ENCODE measurements at regions not wholly inside any gene's neighbourhood (a gene's known extent, or its start where the extent isn't known, plus 50 kb on each side); places are given as distances from the start of the nearest gene placed in this dataset.

DNA sequence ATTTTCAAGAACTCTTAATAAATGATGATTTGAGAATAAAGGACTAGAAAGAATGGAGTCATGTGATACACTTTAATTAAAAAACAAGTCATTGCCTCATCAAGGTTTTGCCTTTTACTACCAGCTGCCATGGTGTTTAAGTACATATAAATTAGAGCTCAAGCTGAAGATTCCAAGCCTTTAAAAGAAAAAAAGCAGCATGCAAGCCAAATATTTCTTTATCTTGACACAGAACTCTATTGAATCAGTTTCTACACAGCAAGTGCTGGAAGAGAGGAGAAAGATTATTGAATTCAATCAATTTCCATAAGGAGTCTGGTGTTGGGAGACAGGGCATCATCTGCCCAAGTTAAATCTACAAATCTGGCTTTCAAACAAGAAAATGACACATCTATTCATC is 347.9 kb downstream of the WDR11 start:
- POLR2A ChIA-PET, result no interaction called here
- intact Hi-C loops (cut with micrococcal nuclease), result no loop called here

DNA sequence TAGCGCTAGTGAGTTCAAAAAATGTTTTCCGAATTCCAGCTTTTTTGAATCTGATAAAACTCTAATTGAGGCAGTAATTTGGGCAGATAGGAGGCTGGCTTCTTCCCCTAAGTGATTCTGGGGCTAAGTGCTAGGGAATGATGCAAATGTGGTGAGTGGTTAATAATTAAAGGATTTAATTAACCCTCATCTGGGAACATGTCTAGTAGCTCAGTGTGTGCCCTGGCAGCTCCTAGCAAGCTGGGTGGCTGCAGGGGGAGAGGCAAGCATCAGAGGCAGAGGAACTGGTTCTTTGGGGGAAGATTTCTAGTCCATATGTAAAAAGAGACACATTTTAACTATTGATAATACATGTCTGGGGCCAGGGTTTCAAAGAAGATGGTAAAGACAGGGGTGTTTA is 354.5 kb downstream of the WDR11 start:
- DNase-seq, result no peak
- H3K4me1 Mint-ChIP-seq, result no peaks in the 10 kb centered on the region
- 100% methylated on average over 2 of the region's 2 CpGs for WGBS (ENCODE audit: insufficient coverage)
- intact Hi-C loops (cut with micrococcal nuclease), result no loop called here
- Histone ChIP-seq H3K27ac (ENCODE audit: low read length in 2 of 2) (no peak overlapping the region), H3K9me3 (ENCODE audit: control extremely low read depth in 1 of 3, control insufficient read depth in 2 of 3, insufficient read depth in 1 of 3, low read length in 2 of 3) (no peaks in the 10 kb centered on the region), H3K79me2 (ENCODE audit: control insufficient read depth, insufficient read depth, low read length) (no peaks in the 10 kb centered on the region), H4K20me1 (ENCODE audit: control insufficient read depth, insufficient read depth, low read length, poor library complexity, severe bottlenecking) (no peaks in the 10 kb centered on the region), H3K4me3 (ENCODE audit: control extremely low read depth in 1 of 5, extremely low read depth in 1 of 5, insufficient read depth in 1 of 5, low read depth in 2 of 5, low read length in 4 of 5) (no peak overlapping the region), H3K4me1 (ENCODE audit: control insufficient read depth in 2 of 2, insufficient read depth in 2 of 2, low read length in 2 of 2) (no peaks in the 10 kb centered on the region), H3K4me2 (replicated peaks; ENCODE audit: low read depth, low read length, poor library complexity, severe bottlenecking) (no peak overlapping the region), H2AFZ (ENCODE audit: insufficient read depth, low read depth, low read length, poor library complexity, severe bottlenecking) (no peak overlapping the region), H3K27me3 (replicated peaks in 1 of 4; ENCODE audit: control extremely low read depth in 1 of 4, control insufficient read depth in 3 of 4, insufficient read depth in 4 of 4, low read length in 3 of 4) (no peaks in the 10 kb centered on the region), H3K36me3 (replicated peaks in 1 of 2; ENCODE audit: control extremely low read depth in 1 of 2, control insufficient read depth in 1 of 2, extremely low read depth in 1 of 2, insufficient read depth in 2 of 2, low read length in 1 of 2) (no peaks in the 10 kb centered on the region), H3K9ac (ENCODE audit: low read length) (no peak overlapping the region)
- no peaks in the 10 kb centered on the region for H3K9me3 Mint-ChIP-seq (ENCODE audit: insufficient read depth)
- no peak overlapping the region for H3K4me3 Mint-ChIP-seq
- ATAC-seq (ENCODE audit: low read depth), result no peak
- CTCF ChIA-PET, result no interaction called here
- H3K27me3 Mint-ChIP-seq, result no peaks in the 10 kb centered on the region
- POLR2A ChIA-PET, result no interaction called here
- no peak overlapping the region for H3K27ac Mint-ChIP-seq
- no peak for TF ChIP-seq EZH2 (IDR thresholded peaks at IDR 0.05; ENCODE audit: borderline replicate concordance, insufficient read depth, low read depth, low read length, poor library complexity, severe bottlenecking)
- TF ChIP-seq, protein P1, sequence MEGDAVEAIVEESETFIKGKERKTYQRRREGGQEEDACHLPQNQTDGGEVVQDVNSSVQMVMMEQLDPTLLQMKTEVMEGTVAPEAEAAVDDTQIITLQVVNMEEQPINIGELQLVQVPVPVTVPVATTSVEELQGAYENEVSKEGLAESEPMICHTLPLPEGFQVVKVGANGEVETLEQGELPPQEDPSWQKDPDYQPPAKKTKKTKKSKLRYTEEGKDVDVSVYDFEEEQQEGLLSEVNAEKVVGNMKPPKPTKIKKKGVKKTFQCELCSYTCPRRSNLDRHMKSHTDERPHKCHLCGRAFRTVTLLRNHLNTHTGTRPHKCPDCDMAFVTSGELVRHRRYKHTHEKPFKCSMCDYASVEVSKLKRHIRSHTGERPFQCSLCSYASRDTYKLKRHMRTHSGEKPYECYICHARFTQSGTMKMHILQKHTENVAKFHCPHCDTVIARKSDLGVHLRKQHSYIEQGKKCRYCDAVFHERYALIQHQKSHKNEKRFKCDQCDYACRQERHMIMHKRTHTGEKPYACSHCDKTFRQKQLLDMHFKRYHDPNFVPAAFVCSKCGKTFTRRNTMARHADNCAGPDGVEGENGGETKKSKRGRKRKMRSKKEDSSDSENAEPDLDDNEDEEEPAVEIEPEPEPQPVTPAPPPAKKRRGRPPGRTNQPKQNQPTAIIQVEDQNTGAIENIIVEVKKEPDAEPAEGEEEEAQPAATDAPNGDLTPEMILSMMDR (IDR thresholded peaks at IDR 0.05), result no peak

More for the DNA sequence above, 347.9 kb downstream of the WDR11 start:
- H3K4me3 Mint-ChIP-seq, result no peak overlapping the region
- no peak overlapping the region for H3K4me3 ChIP-seq (ENCODE audit: control extremely low read depth in 1 of 5, extremely low read depth in 1 of 5, insufficient read depth in 1 of 5, low read depth in 2 of 5, low read length in 4 of 5)
- H3K27me3 ChIP-seq (replicated peaks in 1 of 4; ENCODE audit: control extremely low read depth in 1 of 4, control insufficient read depth in 3 of 4, insufficient read depth in 4 of 4, low read length in 3 of 4), result no peaks in the 10 kb centered on the region
- no peak overlapping the region for H2AFZ ChIP-seq (ENCODE audit: insufficient read depth, low read depth, low read length, poor library complexity, severe bottlenecking)
- H3K27ac ChIP-seq (ENCODE audit: low read length in 2 of 2), result no peak overlapping the region
- CTCF ChIA-PET, result no interaction called here
- no peaks in the 10 kb centered on the region for H3K27me3 Mint-ChIP-seq
- H4K20me1 ChIP-seq (ENCODE audit: control insufficient read depth, insufficient read depth, low read length, poor library complexity, severe bottlenecking), result no peaks in the 10 kb centered on the region
- no peaks in the 10 kb centered on the region for H3K4me1 ChIP-seq (ENCODE audit: control insufficient read depth in 2 of 2, insufficient read depth in 2 of 2, low read length in 2 of 2)
- ATAC-seq (ENCODE audit: low read depth) (no peak), DNase-seq (no peak)
- H3K36me3 ChIP-seq (replicated peaks in 1 of 2; ENCODE audit: control extremely low read depth in 1 of 2, control insufficient read depth in 1 of 2, extremely low read depth in 1 of 2, insufficient read depth in 2 of 2, low read length in 1 of 2), result no peaks in the 10 kb centered on the region
- peaks cover 0 to 11% (median 0%) of the 10 kb centered on the region in 3 donors for H3K9me3 ChIP-seq (ENCODE audit: control extremely low read depth in 1 of 3, control insufficient read depth in 2 of 3, insufficient read depth in 1 of 3, low read length in 2 of 3)
- peaks cover 2% of the 10 kb centered on the region for H3K9me3 Mint-ChIP-seq (ENCODE audit: insufficient read depth)
- TF ChIP-seq EZH2 (IDR thresholded peaks at IDR 0.05; ENCODE audit: borderline replicate concordance, insufficient read depth, low read depth, low read length, poor library complexity, severe bottlenecking), result no peak
- TF ChIP-seq, protein P1 (IDR thresholded peaks at IDR 0.05), result no peak
- H3K27ac Mint-ChIP-seq, result no peak overlapping the region
- no peaks in the 10 kb centered on the region for H3K79me2 ChIP-seq (ENCODE audit: control insufficient read depth, insufficient read depth, low read length)
- H3K4me1 Mint-ChIP-seq, result no peaks in the 10 kb centered on the region
- H3K4me2 ChIP-seq (replicated peaks; ENCODE audit: low read depth, low read length, poor library complexity, severe bottlenecking), result no peak overlapping the region
- no peak overlapping the region for H3K9ac ChIP-seq (ENCODE audit: low read length)

Data from B cell (primary cell).